GM12892 (cell line): ENCODE measurements at regions not wholly inside any gene's neighbourhood (a gene's known extent, or its start where the extent isn't known, plus 50 kb on each side); places are given as distances from the start of the nearest gene placed in this dataset.

ENCODE experiments used
- POLR2A ChIP-seq: IDR thresholded peaks from 2 replicates; pipeline ENCODE4 v1.6.1; 2011; ENCODE audit warnings: low read depth, low read length, control low read depth
- POLR2AphosphoS5 ChIP-seq: IDR thresholded peaks from 2 replicates; pipeline ENCODE4 v1.6.1; 2011; ENCODE audit warnings: low read depth, low read length, control low read depth
- TAF1 ChIP-seq: IDR thresholded peaks from 2 replicates; pipeline ENCODE4 v1.6.1; 2011; ENCODE audit warnings: low read depth, mild to moderate bottlenecking, control low read depth, low read length, borderline replicate concordance

DNA sequence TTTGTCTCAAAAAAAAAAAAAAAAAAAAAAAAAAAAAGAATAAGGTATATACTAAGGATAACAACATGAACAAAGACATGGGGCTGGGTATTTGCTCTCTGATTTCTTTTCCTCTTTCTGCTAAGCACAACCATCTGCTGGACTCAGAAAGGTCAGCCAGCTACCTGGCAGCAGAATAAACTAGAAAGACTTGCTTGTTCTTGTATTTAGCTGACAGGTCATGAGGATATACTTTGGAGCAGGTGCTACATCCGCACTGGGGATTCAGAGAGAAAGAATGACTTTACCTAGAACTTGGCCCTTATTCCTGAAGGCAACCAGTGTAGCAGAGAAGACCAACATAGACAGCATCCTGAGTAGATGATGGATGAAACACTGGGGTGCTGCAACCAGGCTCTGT lies 550.5 kb downstream of the NTRK3 start:
- TF ChIP-seq POLR2AphosphoS5 = no peak
- TF ChIP-seq POLR2A = no peak
- no peak for TF ChIP-seq TAF1
